Endodermal cell (in vitro differentiated cells): ENCODE measurements at regions not wholly inside any gene's neighbourhood (a gene's known extent, or its start where the extent isn't known, plus 50 kb on each side); places are given as distances from the start of the nearest gene placed in this dataset.
A peak's percentile ranks its signal among the peaks of the same experiment; 100 is the strongest.

Source experiments
- DNase-seq: peaks from one replicate; pipeline ENCODE4 v3.0.0-alpha.2; 2017
- H3K27ac ChIP-seq: 2 replicates; pipeline ENCODE4 v1.5.1; 2013; ENCODE audit warnings: mild to moderate bottlenecking, low read depth, low read length, moderate library complexity
- H3K27me3 ChIP-seq: 2 replicates; pipeline ENCODE4 v1.6.1; 2013; ENCODE audit warnings: mild to moderate bottlenecking, low read length, moderate library complexity; ENCODE audit not compliant: insufficient read depth, control insufficient read depth, poor library complexity, severe bottlenecking
- H3K36me3 ChIP-seq: 2 replicates; pipeline ENCODE4 v1.7.0; 2013; ENCODE audit warnings: mild to moderate bottlenecking, low read length, moderate library complexity; ENCODE audit not compliant: control insufficient read depth, insufficient read depth
- H3K4me1 ChIP-seq: one replicate; pipeline ENCODE4 v1.7.0; 2013; ENCODE audit warnings: low read length; ENCODE audit not compliant: control insufficient read depth, insufficient read depth
- H3K4me3 ChIP-seq: 2 replicates; pipeline ENCODE4 v1.5.1; 2013; ENCODE audit warnings: mild to moderate bottlenecking, low read length, moderate library complexity
- H3K9ac ChIP-seq: 2 replicates; pipeline ENCODE4 v1.6.1; 2013; ENCODE audit warnings: mild to moderate bottlenecking, low read length, moderate library complexity; ENCODE audit not compliant: poor library complexity, severe bottlenecking; ENCODE audit errors: extremely low read depth
- H3K9me3 ChIP-seq: 2 replicates; pipeline ENCODE4 v1.6.1; 2013; ENCODE audit warnings: mild to moderate bottlenecking, low read length, moderate library complexity; ENCODE audit not compliant: control insufficient read depth
- H3K27ac Mint-ChIP-seq: 2 replicates; pipeline ENCODE4 v1.8.0; 2020; ENCODE audit warnings: mixed read lengths
- H3K27me3 Mint-ChIP-seq: 2 replicates; pipeline ENCODE4 v1.8.0; 2021; ENCODE audit warnings: mild to moderate bottlenecking, mixed read lengths; ENCODE audit not compliant: insufficient read depth
- H3K36me3 Mint-ChIP-seq: 2 replicates; pipeline ENCODE4 v1.8.0; 2020; ENCODE audit warnings: low read depth, mixed read lengths
- H3K4me1 Mint-ChIP-seq: 2 replicates; pipeline ENCODE4 v1.8.0; 2020; ENCODE audit warnings: mixed read lengths
- H3K4me3 Mint-ChIP-seq: 2 replicates; pipeline ENCODE4 v1.8.0; 2020; ENCODE audit warnings: mild to moderate bottlenecking, moderate library complexity, mixed read lengths
- H3K9me3 Mint-ChIP-seq: 2 replicates; pipeline ENCODE4 v1.8.0; 2020; ENCODE audit warnings: mild to moderate bottlenecking, mixed read lengths
- WGBS, 2 experiments: methylation state at CpG; one replicate each; pipeline versions ENCODE4 v1.1.5 to v1.1.7; 2013; ENCODE audit warnings: missing lambda C conversion rate in 2 of 2, mixed read lengths in 1 of 2; ENCODE audit not compliant: insufficient coverage in 1 of 2, insufficient read length in 1 of 2; 5-methylcytosine and 5-hydroxymethylcytosine counted together
- TF ChIP-seq, protein P1 (sequence below): fragments of 200-600 bp; sonication (generic); conservative IDR thresholded peaks from 2 replicates; pipeline ENCODE4 v1.5.0; 2021; ENCODE audit warnings: antibody characterized with exemption, mild to moderate bottlenecking

DNA sequence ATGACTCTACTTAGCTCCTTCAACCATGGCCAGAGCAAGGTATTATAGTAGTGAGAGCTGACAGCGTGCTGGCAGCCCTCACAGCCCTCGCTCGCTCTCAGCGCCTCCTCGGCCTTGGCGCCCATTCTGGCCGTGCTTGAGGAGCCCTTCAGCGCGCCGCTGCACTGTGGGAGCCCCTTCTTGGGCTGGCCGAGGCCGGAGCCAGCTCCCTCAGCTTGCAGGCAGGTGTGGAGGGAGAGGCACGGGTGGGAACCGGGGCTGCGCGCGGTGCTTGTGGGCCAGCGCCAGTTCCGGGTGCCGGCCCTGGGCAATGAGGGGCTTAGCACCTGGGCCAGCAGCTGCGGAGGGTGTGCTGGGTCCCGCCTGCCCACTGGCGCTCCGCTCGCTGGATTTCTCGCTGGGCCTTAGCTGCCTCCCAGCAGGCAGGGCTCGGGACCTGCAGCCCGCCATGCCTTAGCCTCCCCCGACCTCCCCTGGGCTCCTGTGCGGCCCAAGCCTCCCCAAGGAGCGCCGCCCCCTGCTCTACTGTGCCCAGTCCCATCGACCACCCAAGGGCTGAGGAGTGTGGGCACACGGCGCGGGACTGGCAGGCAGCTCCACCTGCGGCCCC is 63.1 kb downstream of the SPATA19 start:
- H3K36me3 Mint-ChIP-seq, result no peaks in the 10 kb centered on the region
- no peak for DNase-seq

GRCh38 chr11:133778161-133778560 is 67.2 kb downstream of the SPATA19 start:
- peak; percentile 48 for DNase-seq
- H3K4me3 Mint-ChIP-seq, result no peak overlapping the region
- TF ChIP-seq, protein P1, sequence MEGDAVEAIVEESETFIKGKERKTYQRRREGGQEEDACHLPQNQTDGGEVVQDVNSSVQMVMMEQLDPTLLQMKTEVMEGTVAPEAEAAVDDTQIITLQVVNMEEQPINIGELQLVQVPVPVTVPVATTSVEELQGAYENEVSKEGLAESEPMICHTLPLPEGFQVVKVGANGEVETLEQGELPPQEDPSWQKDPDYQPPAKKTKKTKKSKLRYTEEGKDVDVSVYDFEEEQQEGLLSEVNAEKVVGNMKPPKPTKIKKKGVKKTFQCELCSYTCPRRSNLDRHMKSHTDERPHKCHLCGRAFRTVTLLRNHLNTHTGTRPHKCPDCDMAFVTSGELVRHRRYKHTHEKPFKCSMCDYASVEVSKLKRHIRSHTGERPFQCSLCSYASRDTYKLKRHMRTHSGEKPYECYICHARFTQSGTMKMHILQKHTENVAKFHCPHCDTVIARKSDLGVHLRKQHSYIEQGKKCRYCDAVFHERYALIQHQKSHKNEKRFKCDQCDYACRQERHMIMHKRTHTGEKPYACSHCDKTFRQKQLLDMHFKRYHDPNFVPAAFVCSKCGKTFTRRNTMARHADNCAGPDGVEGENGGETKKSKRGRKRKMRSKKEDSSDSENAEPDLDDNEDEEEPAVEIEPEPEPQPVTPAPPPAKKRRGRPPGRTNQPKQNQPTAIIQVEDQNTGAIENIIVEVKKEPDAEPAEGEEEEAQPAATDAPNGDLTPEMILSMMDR, result no peak

More for the DNA sequence above, 63.1 kb downstream of the SPATA19 start:
- TF ChIP-seq, protein P1, result no peak
- Histone ChIP-seq H3K9ac (no peak overlapping the region), H3K27me3 (no peaks in the 10 kb centered on the region), H3K4me3 (no peak overlapping the region), H3K4me1 (no peaks in the 10 kb centered on the region), H3K9me3 (no peaks in the 10 kb centered on the region), H3K27ac (no peak overlapping the region), H3K36me3 (no peaks in the 10 kb centered on the region)
- WGBS, 2 experiments, result 93 to 96% methylated on average over 15 to 37 of the region's 37 CpGs
- Mint-ChIP-seq H3K9me3 (peaks cover 14% of the 10 kb centered on the region), H3K27ac (no peak overlapping the region), H3K4me1 (peaks cover 5% of the 10 kb centered on the region), H3K27me3 (peaks cover 35% of the 10 kb centered on the region), H3K4me3 (no peak overlapping the region)

GRCh38 chr11:133776671-133777367 is 68.5 kb downstream of the SPATA19 start:
- Histone ChIP-seq H3K4me1 (no peaks in the 10 kb centered on the region), H3K27ac (no peak overlapping the region), H3K4me3 (no peak overlapping the region), H3K27me3 (no peaks in the 10 kb centered on the region), H3K9me3 (no peaks in the 10 kb centered on the region), H3K36me3 (no peaks in the 10 kb centered on the region), H3K9ac (no peak overlapping the region)
- no peak overlapping the region for H3K27ac Mint-ChIP-seq
- H3K27me3 Mint-ChIP-seq, result peaks cover 14% of the 10 kb centered on the region
- no peaks in the 10 kb centered on the region for H3K36me3 Mint-ChIP-seq
- H3K4me1 Mint-ChIP-seq, result peaks cover 5% of the 10 kb centered on the region
- DNase-seq, result no peak
- H3K4me3 Mint-ChIP-seq, result no peak overlapping the region
- peaks cover 16% of the 10 kb centered on the region for H3K9me3 Mint-ChIP-seq
- WGBS, 2 experiments, result 91 to 96% methylated on average over 9 to 11 of the region's 11 CpGs
- TF ChIP-seq, protein P1, result no peak

More at GRCh38 chr11:133778161-133778560, 67.2 kb downstream of the SPATA19 start:
- Histone ChIP-seq H3K36me3 (no peaks in the 10 kb centered on the region), H3K9me3 (no peaks in the 10 kb centered on the region), H3K4me3 (no peak overlapping the region), H3K4me1 (no peaks in the 10 kb centered on the region), H3K27ac (no peak overlapping the region), H3K27me3 (no peaks in the 10 kb centered on the region), H3K9ac (no peak overlapping the region)
- WGBS, 2 experiments, result 94 to 96% methylated on average over 15 to 18 of the region's 18 CpGs
- H3K9me3 Mint-ChIP-seq, result peaks cover 25% of the 10 kb centered on the region
- no peak overlapping the region for H3K27ac Mint-ChIP-seq
- peaks cover 20% of the 10 kb centered on the region for H3K27me3 Mint-ChIP-seq
- H3K4me1 Mint-ChIP-seq, result peaks cover 5% of the 10 kb centered on the region
- no peaks in the 10 kb centered on the region for H3K36me3 Mint-ChIP-seq
